ENCODE measurements at regions not wholly inside any gene's neighbourhood (a gene's known extent, or its start where the extent isn't known, plus 50 kb on each side); places are given as distances from the start of the nearest gene placed in this dataset.

DNA sequence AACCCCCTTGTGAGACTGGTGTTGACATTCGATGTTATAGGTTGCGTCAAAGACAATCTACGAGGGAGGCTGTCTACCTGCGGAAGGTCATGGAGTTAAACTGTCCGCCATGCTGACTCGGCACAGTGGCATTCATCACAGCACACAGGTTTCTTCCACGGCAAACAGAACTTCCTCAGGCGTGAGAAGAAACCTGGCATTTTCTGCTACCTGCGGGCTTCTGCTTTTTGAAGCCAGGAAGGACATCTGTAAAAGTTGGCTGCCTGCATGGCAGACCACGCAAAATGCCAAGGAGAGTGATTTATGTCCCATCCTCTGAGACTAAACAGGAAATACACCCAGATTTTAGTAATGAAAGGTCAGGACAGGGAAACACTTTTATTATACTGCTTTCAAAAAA, 809.8 kb upstream of the NUDT12 start:
- 0 out of 2 replicates have a peak overlapping the region, but pooled peaks have one; percentile 14 for H3K4me2 ChIP-seq (ENCODE audit: low read length)
- no peak overlapping the region for H3K9ac ChIP-seq (ENCODE audit: low read length)

DNA sequence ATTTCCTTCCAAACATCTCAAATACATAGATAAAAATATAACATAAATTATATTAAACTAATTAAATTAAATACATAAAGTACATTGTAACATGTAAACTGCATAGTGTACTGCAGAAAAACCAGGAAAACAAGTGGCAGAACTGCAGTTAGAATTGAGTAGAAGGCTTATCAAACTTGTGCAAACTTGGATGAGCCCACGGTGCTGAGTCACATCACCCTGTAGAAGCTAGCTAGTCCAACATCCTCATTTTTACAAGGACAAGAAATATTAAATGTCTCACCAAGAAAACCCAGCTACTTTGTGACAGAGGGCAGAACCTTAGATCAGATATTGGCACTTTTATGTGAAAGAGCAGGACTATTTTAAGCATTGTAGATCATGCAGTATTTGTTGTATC, 807.9 kb upstream of the NUDT12 start:
- no peaks in the 10 kb centered on the region for H3K27me3 ChIP-seq (ENCODE audit: insufficient read depth, low read length)
- H4K20me1 ChIP-seq (ENCODE audit: insufficient read depth, low read length): no peaks in the 10 kb centered on the region
- H3K4me1 ChIP-seq (ENCODE audit: insufficient read depth, low read length, severe bottlenecking): peaks cover 45% of the 10 kb centered on the region
- H3K79me2 ChIP-seq (ENCODE audit: insufficient read depth, low read length): no peaks in the 10 kb centered on the region
- no peaks in the 10 kb centered on the region for H3K9me2 ChIP-seq (ENCODE audit: low read depth, low read length)
- H3K36me3 ChIP-seq (ENCODE audit: insufficient read depth, low read length): no peaks in the 10 kb centered on the region
- no peaks in the 10 kb centered on the region for H3F3A ChIP-seq (ENCODE audit: insufficient read depth, low read length)
- no peak overlapping the region for H3K4me2 ChIP-seq (ENCODE audit: low read length)
- no peak overlapping the region for H3K9ac ChIP-seq (ENCODE audit: low read length)
- H3K9me3 ChIP-seq (ENCODE audit: low read length): no peaks in the 10 kb centered on the region
- no peak overlapping the region for H2AFZ ChIP-seq (ENCODE audit: low read length)
- TF ChIP-seq EZH2 (IDR thresholded peaks at IDR 0.05; ENCODE audit: borderline replicate concordance, low read length) (no peak), CTCF (IDR thresholded peaks at IDR 0.05; ENCODE audit: low read length) (no peak)
- no peak overlapping the region for H3K4me3 ChIP-seq (ENCODE audit: low read depth, low read length, poor library complexity, severe bottlenecking)
- no peak overlapping the region for H3K27ac ChIP-seq (ENCODE audit: low read depth, low read length, poor library complexity, severe bottlenecking)

More for the DNA sequence above, 809.8 kb upstream of the NUDT12 start:
- H3K36me3 ChIP-seq (ENCODE audit: insufficient read depth, low read length): no peaks in the 10 kb centered on the region
- H3K4me3 ChIP-seq (ENCODE audit: low read depth, low read length, poor library complexity, severe bottlenecking): no peak overlapping the region
- peak overlapping the region; percentile 74; the same call in 1 of the 2 replicates for H2AFZ ChIP-seq (ENCODE audit: low read length)
- H3K9me3 ChIP-seq (ENCODE audit: low read length): no peaks in the 10 kb centered on the region
- no peaks in the 10 kb centered on the region for H3K27me3 ChIP-seq (ENCODE audit: insufficient read depth, low read length)
- H3F3A ChIP-seq (ENCODE audit: insufficient read depth, low read length): no peaks in the 10 kb centered on the region
- H3K27ac ChIP-seq (ENCODE audit: low read depth, low read length, poor library complexity, severe bottlenecking): peak overlapping the region; percentile 77
- no peak for TF ChIP-seq EZH2 (IDR thresholded peaks at IDR 0.05; ENCODE audit: borderline replicate concordance, low read length)
- no peaks in the 10 kb centered on the region for H3K9me2 ChIP-seq (ENCODE audit: low read depth, low read length)
- H4K20me1 ChIP-seq (ENCODE audit: insufficient read depth, low read length): no peaks in the 10 kb centered on the region
- no peaks in the 10 kb centered on the region for H3K79me2 ChIP-seq (ENCODE audit: insufficient read depth, low read length)
- peaks cover 45% of the 10 kb centered on the region for H3K4me1 ChIP-seq (ENCODE audit: insufficient read depth, low read length, severe bottlenecking)

- Histone ChIP-seq H3K4me3 (ENCODE audit: low read depth, low read length, poor library complexity, severe bottlenecking) (no peak overlapping the region), H3F3A (ENCODE audit: insufficient read depth, low read length) (no peaks in the 10 kb centered on the region), H3K9me3 (ENCODE audit: low read length) (no peaks in the 10 kb centered on the region), H3K9me2 (ENCODE audit: low read depth, low read length) (no peaks in the 10 kb centered on the region), H4K20me1 (ENCODE audit: insufficient read depth, low read length) (no peaks in the 10 kb centered on the region), H3K9ac (ENCODE audit: low read length) (no peak overlapping the region), H3K27ac (ENCODE audit: low read depth, low read length, poor library complexity, severe bottlenecking) (no peak overlapping the region), H3K4me2 (ENCODE audit: low read length) (no peak overlapping the region), H2AFZ (ENCODE audit: low read length) (no peak overlapping the region), H3K79me2 (ENCODE audit: insufficient read depth, low read length) (no peaks in the 10 kb centered on the region), H3K27me3 (ENCODE audit: insufficient read depth, low read length) (no peaks in the 10 kb centered on the region), H3K36me3 (ENCODE audit: insufficient read depth, low read length) (no peaks in the 10 kb centered on the region), H3K4me1 (ENCODE audit: insufficient read depth, low read length, severe bottlenecking) (peaks cover 37% of the 10 kb centered on the region)
- TF ChIP-seq CTCF (IDR thresholded peaks at IDR 0.05; ENCODE audit: low read length) (no peak), EZH2 (IDR thresholded peaks at IDR 0.05; ENCODE audit: borderline replicate concordance, low read length) (no peak)
Measured at GRCh38 chr5:104367978-104368377, 805.4 kb upstream of the NUDT12 start.

GRCh38 chr5:104363567-104363966, 801.0 kb upstream of the NUDT12 start:
- Histone ChIP-seq H3K36me3 (ENCODE audit: insufficient read depth, low read length) (no peaks in the 10 kb centered on the region), H3K9me3 (ENCODE audit: low read length) (no peaks in the 10 kb centered on the region), H3K79me2 (ENCODE audit: insufficient read depth, low read length) (no peaks in the 10 kb centered on the region), H4K20me1 (ENCODE audit: insufficient read depth, low read length) (no peaks in the 10 kb centered on the region), H2AFZ (ENCODE audit: low read length) (peak overlapping the region; percentile 75), H3K9ac (ENCODE audit: low read length) (no peak overlapping the region), H3K4me3 (ENCODE audit: low read depth, low read length, poor library complexity, severe bottlenecking) (no peak overlapping the region), H3F3A (ENCODE audit: insufficient read depth, low read length) (no peaks in the 10 kb centered on the region), H3K9me2 (ENCODE audit: low read depth, low read length) (no peaks in the 10 kb centered on the region), H3K27ac (ENCODE audit: low read depth, low read length, poor library complexity, severe bottlenecking) (peak overlapping the region; percentile 91), H3K4me1 (ENCODE audit: insufficient read depth, low read length, severe bottlenecking) (peaks cover 34% of the 10 kb centered on the region), H3K27me3 (ENCODE audit: insufficient read depth, low read length) (no peaks in the 10 kb centered on the region), H3K4me2 (ENCODE audit: low read length) (peak overlapping the region; percentile 29)
- no peak for TF ChIP-seq EZH2 (IDR thresholded peaks at IDR 0.05; ENCODE audit: borderline replicate concordance, low read length)
- TF ChIP-seq CTCF (IDR thresholded peaks at IDR 0.05; ENCODE audit: low read length): no peak
